Osteocyte (in vitro differentiated cells): ENCODE measurements at regions not wholly inside any gene's neighbourhood (a gene's known extent, or its start where the extent isn't known, plus 50 kb on each side); places are given as distances from the start of the nearest gene placed in this dataset.

Experiments
- DNase-seq: peaks from one replicate; pipeline ENCODE4 v3.0.0; 2021; ENCODE audit warnings: mixed read lengths; ENCODE audit not compliant: unreplicated experiment; ENCODE audit errors: extremely low spot score
- H3K27ac Mint-ChIP-seq: one replicate; pipeline ENCODE4 v1.8.0; 2021; ENCODE audit warnings: mild to moderate bottlenecking, mixed read lengths; ENCODE audit not compliant: unreplicated experiment
- H3K27me3 Mint-ChIP-seq: one replicate; pipeline ENCODE4 v1.8.0; 2021; ENCODE audit warnings: mixed read lengths; ENCODE audit not compliant: unreplicated experiment
- H3K36me3 Mint-ChIP-seq: one replicate; pipeline ENCODE4 v1.8.0; 2021; ENCODE audit warnings: mixed read lengths; ENCODE audit not compliant: unreplicated experiment
- H3K4me1 Mint-ChIP-seq: one replicate; pipeline ENCODE4 v1.8.0; 2021; ENCODE audit warnings: mixed read lengths; ENCODE audit not compliant: unreplicated experiment
- H3K4me3 Mint-ChIP-seq: one replicate; pipeline ENCODE4 v1.8.0; 2021; ENCODE audit warnings: mild to moderate bottlenecking, moderate library complexity, mixed read lengths; ENCODE audit not compliant: unreplicated experiment
- H3K9me3 Mint-ChIP-seq: one replicate; pipeline ENCODE4 v1.8.0; 2021; ENCODE audit warnings: mixed read lengths; ENCODE audit not compliant: unreplicated experiment
- TF ChIP-seq, protein P1 (sequence below): fragments of 200-600 bp; sonication (generic); IDR thresholded peaks from 2 replicates; pipeline ENCODE4 v1.5.0; 2021; ENCODE audit warnings: antibody characterized with exemption, mild to moderate bottlenecking, moderate library complexity

DNA sequence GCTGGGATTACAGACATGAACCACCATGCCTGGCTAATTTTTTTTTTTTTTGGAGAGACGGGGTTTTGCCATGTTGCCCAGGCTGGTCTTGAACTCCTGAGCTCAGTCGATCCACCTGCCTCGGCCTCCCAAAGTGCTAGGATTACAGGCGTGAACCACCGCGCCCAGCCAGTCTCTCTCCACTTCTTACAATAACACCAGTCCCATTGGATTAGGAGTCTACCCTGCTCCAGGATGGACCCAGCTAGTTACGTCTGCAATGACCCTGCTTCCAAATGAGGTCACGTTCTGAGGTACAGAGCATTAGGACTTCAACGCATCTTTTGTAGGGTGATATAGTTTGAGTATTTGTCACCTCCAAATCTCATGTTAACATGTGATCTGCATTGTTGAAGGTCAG is 146.9 kb upstream of the MYLIP start:
- H3K27ac Mint-ChIP-seq, result no peak overlapping the region
- H3K4me3 Mint-ChIP-seq, result no peak overlapping the region
- H3K4me1 Mint-ChIP-seq, result no peaks in the 10 kb centered on the region
- H3K9me3 Mint-ChIP-seq, result no peaks in the 10 kb centered on the region
- peaks cover 6% of the 10 kb centered on the region for H3K27me3 Mint-ChIP-seq
- no peak for DNase-seq
- TF ChIP-seq, protein P1, sequence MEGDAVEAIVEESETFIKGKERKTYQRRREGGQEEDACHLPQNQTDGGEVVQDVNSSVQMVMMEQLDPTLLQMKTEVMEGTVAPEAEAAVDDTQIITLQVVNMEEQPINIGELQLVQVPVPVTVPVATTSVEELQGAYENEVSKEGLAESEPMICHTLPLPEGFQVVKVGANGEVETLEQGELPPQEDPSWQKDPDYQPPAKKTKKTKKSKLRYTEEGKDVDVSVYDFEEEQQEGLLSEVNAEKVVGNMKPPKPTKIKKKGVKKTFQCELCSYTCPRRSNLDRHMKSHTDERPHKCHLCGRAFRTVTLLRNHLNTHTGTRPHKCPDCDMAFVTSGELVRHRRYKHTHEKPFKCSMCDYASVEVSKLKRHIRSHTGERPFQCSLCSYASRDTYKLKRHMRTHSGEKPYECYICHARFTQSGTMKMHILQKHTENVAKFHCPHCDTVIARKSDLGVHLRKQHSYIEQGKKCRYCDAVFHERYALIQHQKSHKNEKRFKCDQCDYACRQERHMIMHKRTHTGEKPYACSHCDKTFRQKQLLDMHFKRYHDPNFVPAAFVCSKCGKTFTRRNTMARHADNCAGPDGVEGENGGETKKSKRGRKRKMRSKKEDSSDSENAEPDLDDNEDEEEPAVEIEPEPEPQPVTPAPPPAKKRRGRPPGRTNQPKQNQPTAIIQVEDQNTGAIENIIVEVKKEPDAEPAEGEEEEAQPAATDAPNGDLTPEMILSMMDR, result no peak
- H3K36me3 Mint-ChIP-seq, result no peaks in the 10 kb centered on the region

DNA sequence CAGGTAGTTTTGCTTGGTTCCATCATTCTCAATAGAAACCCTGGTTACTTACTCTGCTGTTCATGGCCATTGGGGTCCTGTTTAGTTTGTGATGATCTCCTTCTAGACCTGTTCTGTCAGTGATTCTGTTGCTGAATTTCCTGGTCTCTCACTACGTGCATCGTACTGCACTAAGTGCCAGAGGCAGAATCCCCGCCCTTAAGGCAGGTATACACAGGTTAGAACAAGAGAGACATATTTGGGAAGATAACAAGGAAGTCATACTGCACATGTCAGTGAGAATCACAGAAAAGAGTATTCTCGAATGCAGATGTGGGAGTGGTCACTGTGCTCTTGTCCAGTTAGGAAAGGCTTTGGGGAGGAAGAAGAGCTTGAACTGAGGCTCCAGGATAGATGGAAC is 148.1 kb upstream of the MYLIP start:
- DNase-seq, result no peak
- Mint-ChIP-seq H3K4me3 (no peak overlapping the region), H3K27me3 (peaks cover 6% of the 10 kb centered on the region), H3K4me1 (no peaks in the 10 kb centered on the region), H3K36me3 (no peaks in the 10 kb centered on the region), H3K27ac (no peak overlapping the region), H3K9me3 (no peaks in the 10 kb centered on the region)
- TF ChIP-seq, protein P1, result no peak

DNA sequence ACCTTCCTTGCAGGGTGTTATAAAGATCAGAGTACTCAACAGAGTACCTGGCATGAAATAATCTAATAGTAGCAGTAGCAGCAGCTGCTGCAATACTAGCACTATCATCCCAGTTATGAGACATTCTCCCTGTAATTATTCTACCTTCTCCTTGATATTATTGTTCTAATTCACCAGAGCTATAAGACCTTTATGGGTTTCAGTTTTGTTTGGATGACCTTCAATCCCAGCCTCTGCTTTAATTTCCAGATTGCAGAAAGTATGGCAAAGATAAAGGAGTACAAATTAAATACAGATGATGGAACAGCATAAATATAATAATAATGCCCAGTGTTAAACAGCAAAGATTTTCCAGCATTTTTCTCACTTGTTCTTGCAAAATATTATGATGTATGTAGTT is 150.5 kb upstream of the MYLIP start:
- no peaks in the 10 kb centered on the region for H3K4me1 Mint-ChIP-seq
- TF ChIP-seq, protein P1, result no peak
- peaks cover 4% of the 10 kb centered on the region for H3K36me3 Mint-ChIP-seq
- H3K9me3 Mint-ChIP-seq, result peaks cover 6% of the 10 kb centered on the region
- peaks cover 3% of the 10 kb centered on the region for H3K27me3 Mint-ChIP-seq
- no peak overlapping the region for H3K27ac Mint-ChIP-seq
- H3K4me3 Mint-ChIP-seq, result no peak overlapping the region
- no peak for DNase-seq

DNA sequence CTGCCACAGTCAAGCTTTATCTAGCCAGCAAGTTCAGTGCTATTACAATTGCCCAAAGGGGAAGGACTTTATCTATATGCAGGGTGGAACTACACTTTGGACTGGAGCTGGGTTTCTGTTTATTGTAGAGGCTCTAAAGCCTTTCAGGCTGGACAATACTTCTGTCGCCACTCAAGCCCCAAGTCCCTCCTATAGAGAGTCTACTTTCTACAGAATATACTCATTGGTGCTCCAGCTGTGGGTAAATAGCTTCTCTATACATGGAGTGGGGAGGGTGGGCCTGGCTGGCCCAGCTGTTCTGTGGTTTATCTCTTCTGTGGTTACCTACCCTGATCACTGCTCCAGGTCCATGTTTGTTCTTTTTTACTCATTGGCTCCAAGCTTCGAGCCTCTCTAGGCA is 151.8 kb upstream of the MYLIP start:
- no peaks in the 10 kb centered on the region for H3K4me1 Mint-ChIP-seq
- H3K4me3 Mint-ChIP-seq, result no peak overlapping the region
- no peak overlapping the region for H3K27ac Mint-ChIP-seq
- peaks cover 2% of the 10 kb centered on the region for H3K27me3 Mint-ChIP-seq
- peaks cover 6% of the 10 kb centered on the region for H3K9me3 Mint-ChIP-seq
- TF ChIP-seq, protein P1, result no peak
- peaks cover 4% of the 10 kb centered on the region for H3K36me3 Mint-ChIP-seq
- DNase-seq, result no peak

DNA sequence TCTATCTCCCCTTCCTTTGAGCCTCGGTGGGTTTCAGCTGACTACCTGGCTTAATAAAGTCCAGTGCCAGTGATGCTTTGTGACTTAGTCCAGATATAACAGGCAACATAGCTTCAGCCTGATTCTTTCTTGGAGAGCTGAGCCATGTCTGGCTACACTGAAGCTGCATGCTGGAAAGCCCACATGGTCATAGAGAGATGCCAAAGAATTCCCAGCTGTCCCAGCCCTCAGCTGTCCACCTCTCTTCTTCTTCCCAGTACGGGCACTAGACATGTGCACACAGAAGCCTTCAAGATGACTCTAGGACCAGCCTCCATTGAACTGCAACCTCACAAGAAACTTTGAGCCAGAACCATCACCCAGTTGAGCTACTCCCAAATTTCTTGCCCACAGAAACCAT is 154.1 kb upstream of the MYLIP start:
- no peaks in the 10 kb centered on the region for H3K4me1 Mint-ChIP-seq
- no peak overlapping the region for H3K4me3 Mint-ChIP-seq
- DNase-seq, result no peak
- TF ChIP-seq, protein P1, result no peak
- peaks cover 4% of the 10 kb centered on the region for H3K36me3 Mint-ChIP-seq
- H3K9me3 Mint-ChIP-seq, result peaks cover 6% of the 10 kb centered on the region
- no peak overlapping the region for H3K27ac Mint-ChIP-seq
- no peaks in the 10 kb centered on the region for H3K27me3 Mint-ChIP-seq
